NCI-H146 (cell line): ENCODE measurements at regions not wholly inside any gene's neighbourhood (a gene's known extent, or its start where the extent isn't known, plus 50 kb on each side); places are given as distances from the start of the nearest gene placed in this dataset.
"Not testable (repeated sequence)": the region's sequence is repeated elsewhere in the genome, so short reads cannot be mapped to it uniquely, and the experiment has no call there.

Experiments used
- DNase-seq: peaks from one replicate; lab custom pipeline; 2025; lab: John Stamatoyannopoulos, UW

- DNase-seq, result no peak
Observed at GRCh38 chr5:28926422-28926821, 1888.0 kb upstream of the CDH9 start.

- no peak for DNase-seq
Observed at GRCh38 chr5:28917631-28918030, 1879.2 kb upstream of the CDH9 start.

GRCh38 chr5:28914297-28914696 is 1875.9 kb upstream of the CDH9 start:
- peak; percentile 80 for DNase-seq

GRCh38 chr5:28903643-28904042 is 1865.3 kb upstream of the CDH9 start:
- no peak for DNase-seq

- no peak for DNase-seq
Observed at GRCh38 chr5:28896949-28897348, 1858.6 kb upstream of the CDH9 start.

- DNase-seq, result no peak
Observed at GRCh38 chr5:28880936-28881335, 1842.5 kb upstream of the CDH9 start.

GRCh38 chr5:28877050-28877449 is 1838.7 kb upstream of the CDH9 start:
- DNase-seq, result no peak

GRCh38 chr5:28864006-28864405 is 1825.6 kb upstream of the CDH9 start:
- peak; percentile 80 for DNase-seq

GRCh38 chr5:28862860-28863196 is 1824.4 kb upstream of the CDH9 start:
- DNase-seq, result peak; percentile 93

- DNase-seq, result peak; percentile 93
Observed at GRCh38 chr5:28862137-28862859, 1823.9 kb upstream of the CDH9 start.

- no peak for DNase-seq
Observed at GRCh38 chr5:28855626-28856025, 1817.2 kb upstream of the CDH9 start.

GRCh38 chr5:28850320-28850921 is 1812.0 kb upstream of the CDH9 start:
- no peak for DNase-seq

- DNase-seq, result no peak
Observed at GRCh38 chr5:28831042-28831441, 1792.7 kb upstream of the CDH9 start.

- no peak for DNase-seq
Observed at GRCh38 chr5:28823231-28823630, 1784.8 kb upstream of the CDH9 start.

- DNase-seq, result no peak
Observed at GRCh38 chr5:28822071-28822470, 1783.7 kb upstream of the CDH9 start.

- peak; percentile 59 for DNase-seq
Observed at GRCh38 chr5:28810751-28811136, 1772.4 kb upstream of the CDH9 start.

GRCh38 chr5:28809811-28810750 is 1771.7 kb upstream of the CDH9 start:
- DNase-seq, result peak; percentile 85

- peak; percentile 88 for DNase-seq
Observed at GRCh38 chr5:28808967-28809810, 1770.8 kb upstream of the CDH9 start.

- no peak for DNase-seq
Observed at GRCh38 chr5:28807195-28807729, 1768.9 kb upstream of the CDH9 start.

GRCh38 chr5:28799035-28799434 is 1760.6 kb upstream of the CDH9 start:
- DNase-seq, result not testable (repeated sequence)

- DNase-seq, result peak; percentile 26
Observed at GRCh38 chr5:28788954-28789353, 1750.6 kb upstream of the CDH9 start.
